BLaER1 treated with 17β-estradiol and CSF1 and Interleukin-3, amounts not matched to agents 10 nM and 100 nM (cell line): ENCODE measurements at regions not wholly inside any gene's neighbourhood (a gene's known extent, or its start where the extent isn't known, plus 50 kb on each side); places are given as distances from the start of the nearest gene placed in this dataset.
A peak's percentile ranks its signal among the peaks of the same experiment; 100 is the strongest.
"Not testable (repeated sequence)": the region's sequence is repeated elsewhere in the genome, so short reads cannot be mapped to it uniquely, and the experiment has no call there.

ENCODE experiments used
- H3K27ac ChIP-seq, 11 experiments: shearing (Covaris generic); formaldehyde crosslinking; 2 replicates each; pipeline ENCODE4 v1.8.1; 2022
- H3K27me3 ChIP-seq, 11 experiments: shearing (Covaris generic); formaldehyde crosslinking; 2 replicates each; pipeline ENCODE4 v1.8.1; 2022
- H3K36me3 ChIP-seq, 11 experiments: shearing (Covaris generic); formaldehyde crosslinking; 2 replicates each; pipeline ENCODE4 v1.8.1; 2022
- H3K4me1 ChIP-seq, 10 experiments: shearing (Covaris generic); formaldehyde crosslinking; 2 replicates each; pipeline ENCODE4 v1.8.1; 2022
- H3K4me2 ChIP-seq, 11 experiments: shearing (Covaris generic); formaldehyde crosslinking; 2 replicates each; pipeline ENCODE4 v1.8.1; 2022
- H3K4me3 ChIP-seq, 10 experiments: shearing (Covaris generic); formaldehyde crosslinking; 2 replicates each; pipeline ENCODE4 v1.8.1; 2022
- H3K9ac ChIP-seq, 11 experiments: shearing (Covaris generic); formaldehyde crosslinking; 2 replicates each; pipeline ENCODE4 v1.8.1; 2022
- H3K9me3 ChIP-seq, 11 experiments: shearing (Covaris generic); formaldehyde crosslinking; replicated peaks in 1 of 11; 2 replicates each; pipeline ENCODE4 v1.8.1; 2022
- H4K20me1 ChIP-seq, 11 experiments: shearing (Covaris generic); formaldehyde crosslinking; 2 replicates each; pipeline ENCODE4 v1.8.1; 2022
- Cebpa-rat ChIP-seq, 11 experiments: shearing (Covaris generic); IDR thresholded peaks; 2 replicates each; pipeline ENCODE4 v1.8.1; 2022

GRCh38 chrX:93868289-93868965 lies 194.4 kb downstream of the FAM133A start:
- Histone ChIP-seq H3K9ac (no peak overlapping the region), H3K4me2 (no peak overlapping the region), H3K27ac (no peak overlapping the region), H3K9me3 (no peaks in the 10 kb centered on the region), H3K27me3 (peaks cover 74 to 100% (median 98%) of the 10 kb centered on the region in 11 experiments), H4K20me1 (no peaks in the 10 kb centered on the region; a peak in 1 of 22 replicates), H3K4me1 (no peaks in the 10 kb centered on the region), H3K4me3 (no peak overlapping the region), H3K36me3 (no peaks in the 10 kb centered on the region)
- TF ChIP-seq Cebpa-rat (IDR thresholded peaks at IDR 0.05) = no peak

GRCh38 chrX:93874554-93874953 lies 200.5 kb downstream of the FAM133A start:
- no peaks in the 10 kb centered on the region for H3K4me1 ChIP-seq
- no peak overlapping the region for H3K27ac ChIP-seq
- H3K4me2 ChIP-seq = no peak overlapping the region
- no peak for TF ChIP-seq Cebpa-rat (IDR thresholded peaks at IDR 0.05)
- H3K36me3 ChIP-seq = no peaks in the 10 kb centered on the region
- H3K9ac ChIP-seq = no peak overlapping the region
- H3K27me3 ChIP-seq = peaks cover 75 to 100% (median 96%) of the 10 kb centered on the region in 11 experiments
- H3K9me3 ChIP-seq = peaks cover 14 to 32% (median 17%) of the 10 kb centered on the region in 11 experiments
- no peaks in the 10 kb centered on the region; a peak in 2 of 22 replicates for H4K20me1 ChIP-seq
- no peak overlapping the region for H3K4me3 ChIP-seq

GRCh38 chrX:93875621-93876282 lies 201.7 kb downstream of the FAM133A start:
- no peaks in the 10 kb centered on the region for H3K4me1 ChIP-seq
- TF ChIP-seq Cebpa-rat (IDR thresholded peaks at IDR 0.05) = no peak
- H3K27me3 ChIP-seq = peaks cover 64 to 100% (median 94%) of the 10 kb centered on the region in 11 experiments
- no peak overlapping the region for H3K4me2 ChIP-seq
- H3K27ac ChIP-seq = no peak overlapping the region
- H3K4me3 ChIP-seq = no peak overlapping the region
- H4K20me1 ChIP-seq = no peaks in the 10 kb centered on the region; a peak in 2 of 22 replicates
- H3K36me3 ChIP-seq = no peaks in the 10 kb centered on the region
- H3K9me3 ChIP-seq = peaks cover 14 to 32% (median 17%) of the 10 kb centered on the region in 11 experiments
- H3K9ac ChIP-seq = no peak overlapping the region

GRCh38 chrX:93921041-93921440 lies 247.0 kb downstream of the FAM133A start:
- H4K20me1 ChIP-seq, H3K4me3 ChIP-seq, H3K4me2 ChIP-seq, H3K27ac ChIP-seq, H3K9me3 ChIP-seq, H3K4me1 ChIP-seq, H3K9ac ChIP-seq, H3K36me3 ChIP-seq: not testable (repeated sequence)
- H3K27me3 ChIP-seq = peaks cover 22 to 84% (median 60%) of the 10 kb centered on the region in 11 experiments; a peak in 20 of 22 replicates

- Histone ChIP-seq H4K20me1 (no peaks in the 10 kb centered on the region; a peak in 1 of 22 replicates), H3K4me2 (no peak overlapping the region), H3K9me3 (0 out of 22 replicates have a peak, but pooled peaks cover 0 to 5% (median 0%) of the 10 kb centered on the region in 11 experiments), H3K27ac (no peak overlapping the region), H3K27me3 (peaks cover 32 to 100% (median 94%) of the 10 kb centered on the region in 11 experiments), H3K9ac (no peak overlapping the region), H3K4me1 (no peaks in the 10 kb centered on the region), H3K4me3 (no peak overlapping the region), H3K36me3 (no peaks in the 10 kb centered on the region)
- no peak for TF ChIP-seq Cebpa-rat (IDR thresholded peaks at IDR 0.05)
These were observed 258.6 kb downstream of the FAM133A start for GRCh38 chrX:93932471-93933220.

GRCh38 chrX:93977641-93978040 lies 303.6 kb downstream of the FAM133A start:
- no peaks in the 10 kb centered on the region for H3K4me1 ChIP-seq
- no peak for TF ChIP-seq Cebpa-rat (IDR thresholded peaks at IDR 0.05)
- H3K9me3 ChIP-seq = peaks cover 0 to 14% (median 9%) of the 10 kb centered on the region in 11 experiments; a peak in 16 of 22 replicates
- H3K36me3 ChIP-seq = no peaks in the 10 kb centered on the region
- no peak overlapping the region for H3K4me3 ChIP-seq
- 0 out of 22 replicates have a peak, but pooled peaks cover 0 to 3% (median 0%) of the 10 kb centered on the region in 11 experiments for H4K20me1 ChIP-seq
- H3K27ac ChIP-seq = no peak overlapping the region
- no peak overlapping the region for H3K4me2 ChIP-seq
- H3K27me3 ChIP-seq = peaks cover 28 to 99% (median 86%) of the 10 kb centered on the region in 11 experiments
- H3K9ac ChIP-seq = no peak overlapping the region

GRCh38 chrX:93985344-93986307 lies 311.6 kb downstream of the FAM133A start:
- Histone ChIP-seq H4K20me1 (peaks cover 0 to 4% (median 0%) of the 10 kb centered on the region in 11 experiments; a peak in 1 of 22 replicates), H3K27ac (peak overlapping the region in 1 of 11 experiments; percentile 37; a peak in 2 of 22 replicates), H3K9ac (no peak overlapping the region), H3K4me1 (peaks cover 0 to 15% (median 0%) of the 10 kb centered on the region in 10 experiments; a peak in 5 of 20 replicates), H3K27me3 (peaks cover 50 to 94% (median 90%) of the 10 kb centered on the region in 11 experiments), H3K4me3 (no peak overlapping the region), H3K36me3 (no peaks in the 10 kb centered on the region), H3K9me3 (peaks cover 0 to 9% (median 5%) of the 10 kb centered on the region in 11 experiments; a peak in 11 of 22 replicates), H3K4me2 (peak overlapping the region in 3 of 11 experiments; percentile 17 to 38 (median 26); a peak in 5 of 22 replicates)
- TF ChIP-seq Cebpa-rat (IDR thresholded peaks at IDR 0.05) = no peak
